Neuronal stem cell (in vitro differentiated cells): ENCODE measurements at regions not wholly inside any gene's neighbourhood (a gene's known extent, or its start where the extent isn't known, plus 50 kb on each side); places are given as distances from the start of the nearest gene placed in this dataset.

Experiments
- DNase-seq: peaks from one replicate; pipeline ENCODE4 v3.0.0-alpha.2; 2013; ENCODE audit warnings: low spot score
- H2AFZ ChIP-seq: one replicate; pipeline ENCODE4 v1.6.1; 2013; ENCODE audit warnings: mild to moderate bottlenecking, low read length, inconsistent platforms
- H2AK5ac ChIP-seq: 2 replicates; pipeline ENCODE4 v1.6.1; 2013; ENCODE audit warnings: low read depth, mild to moderate bottlenecking, inconsistent platforms, low read length, moderate library complexity, mixed read lengths
- H2BK120ac ChIP-seq: 2 replicates; pipeline ENCODE4 v1.6.1; 2013; ENCODE audit warnings: low read depth, mild to moderate bottlenecking, inconsistent platforms, low read length, moderate library complexity, mixed read lengths
- H2BK12ac ChIP-seq: one replicate; pipeline ENCODE4 v1.6.1; 2013; ENCODE audit warnings: low read length, inconsistent platforms
- H2BK15ac ChIP-seq: 2 replicates; pipeline ENCODE4 v1.6.1; 2013; ENCODE audit warnings: mild to moderate bottlenecking, low read length, inconsistent platforms, mixed read lengths
- H2BK5ac ChIP-seq: one replicate; pipeline ENCODE4 v1.6.1; 2013; ENCODE audit warnings: inconsistent platforms, mild to moderate bottlenecking, low read length, moderate library complexity
- H3K14ac ChIP-seq: one replicate; pipeline ENCODE4 v1.6.1; 2013; ENCODE audit warnings: low read length, inconsistent platforms
- H3K18ac ChIP-seq: 2 replicates; pipeline ENCODE4 v1.6.1; 2013; ENCODE audit warnings: low read length, inconsistent platforms
- H3K23ac ChIP-seq: 2 replicates; pipeline ENCODE4 v1.6.1; 2013; ENCODE audit warnings: low read depth, mild to moderate bottlenecking, mixed read lengths, low read length, inconsistent platforms; ENCODE audit not compliant: poor library complexity
- H3K27ac ChIP-seq: replicated peaks from 3 replicates; pipeline ENCODE4 v1.5.1; 2013; ENCODE audit warnings: low read length, inconsistent platforms
- H3K27me3 ChIP-seq, 3 experiments: 2 replicates each; pipeline ENCODE4 v1.6.1; 2013; ENCODE audit warnings: low read length in 3 of 3, mild to moderate bottlenecking in 2 of 3, inconsistent platforms in 1 of 3, low read depth in 1 of 3, mixed read lengths in 1 of 3, moderate library complexity in 1 of 3; ENCODE audit not compliant: control insufficient read depth in 3 of 3, insufficient read depth in 3 of 3
- H3K36me3 ChIP-seq, 2 donors: replicated peaks in 1 of 2; 2 replicates each; pipeline ENCODE4 v1.6.1; 2013; ENCODE audit warnings: low read length in 2 of 2; ENCODE audit not compliant: control insufficient read depth in 2 of 2, insufficient read depth in 2 of 2
- H3K4ac ChIP-seq: 2 replicates; pipeline ENCODE4 v1.6.1; 2013; ENCODE audit warnings: inconsistent platforms, mild to moderate bottlenecking, low read length, moderate library complexity
- H3K4me1 ChIP-seq, 2 donors: 1 replicate in 1 of 2; 2 replicates in 1 of 2; pipeline ENCODE4 v1.6.1; 2013; ENCODE audit warnings: low read length in 2 of 2, low read depth in 1 of 2; ENCODE audit not compliant: control insufficient read depth in 2 of 2, insufficient read depth in 1 of 2
- H3K4me2 ChIP-seq: one replicate; pipeline ENCODE4 v1.6.1; 2013; ENCODE audit warnings: mild to moderate bottlenecking, low read length, inconsistent platforms; ENCODE audit not compliant: insufficient read depth, poor library complexity, severe bottlenecking
- H3K4me3 ChIP-seq, 2 donors: 2 replicates each; pipeline ENCODE4 v1.5.1; 2013; ENCODE audit warnings: low read length in 2 of 2, mild to moderate bottlenecking in 2 of 2, inconsistent platforms in 1 of 2, moderate library complexity in 1 of 2
- H3K79me1 ChIP-seq: one replicate; pipeline ENCODE4 v1.6.1; 2013; ENCODE audit warnings: low read depth, mild to moderate bottlenecking, inconsistent platforms, low read length, moderate library complexity
- H3K9ac ChIP-seq: one replicate; pipeline ENCODE4 v1.6.1; 2013; ENCODE audit warnings: mild to moderate bottlenecking, low read depth, low read length, inconsistent platforms; ENCODE audit not compliant: poor library complexity
- H3K9me3 ChIP-seq, 2 donors: replicated peaks in 1 of 2; 2 replicates each; pipeline versions ENCODE3 to v1.6.1; 2013; ENCODE audit warnings: low read length in 2 of 2, mild to moderate bottlenecking in 2 of 2, inconsistent platforms in 1 of 2, low read depth in 1 of 2, mixed read lengths in 1 of 2, moderate library complexity in 1 of 2; ENCODE audit not compliant: control insufficient read depth in 2 of 2, insufficient read depth in 1 of 2
- H4K8ac ChIP-seq: one replicate; pipeline ENCODE4 v1.6.1; 2013; ENCODE audit warnings: low read depth, mild to moderate bottlenecking, inconsistent platforms, low read length, moderate library complexity
- H4K91ac ChIP-seq: one replicate; pipeline ENCODE4 v1.6.1; 2013; ENCODE audit warnings: low read length, low read depth, mild to moderate bottlenecking, inconsistent platforms; ENCODE audit not compliant: poor library complexity
- WGBS, 2 donors: extraction: QIAGEN DNeasy Blood & Tissue Kit; methylation state at CpG; one replicate each; pipeline ENCODE4 v1.1.7; 2013; ENCODE audit warnings: missing lambda C conversion rate in 2 of 2, mixed read lengths in 1 of 2; ENCODE audit not compliant: insufficient read length in 2 of 2, insufficient replicate concordance in 1 of 2; ENCODE audit errors: extremely low coverage in 2 of 2; 5-methylcytosine and 5-hydroxymethylcytosine counted together

GRCh38 chr5:12848709-12849108, 944.5 kb upstream of the CTNND2 start:
- no peak overlapping the region for H3K14ac ChIP-seq
- H3K79me1 ChIP-seq = no peaks in the 10 kb centered on the region
- no peaks in the 10 kb centered on the region for H3K36me3 ChIP-seq
- H3K4me3 ChIP-seq = no peak overlapping the region
- no peak overlapping the region for H2BK15ac ChIP-seq
- no peak overlapping the region for H3K9ac ChIP-seq
- no peak overlapping the region for H2AFZ ChIP-seq
- no peaks in the 10 kb centered on the region for H3K4me1 ChIP-seq
- H3K27me3 ChIP-seq = no peaks in the 10 kb centered on the region
- no peak for DNase-seq
- no peak overlapping the region for H4K8ac ChIP-seq
- H3K27ac ChIP-seq = no peak overlapping the region
- no peak overlapping the region for H4K91ac ChIP-seq
- no peak overlapping the region for H2BK120ac ChIP-seq
- H3K18ac ChIP-seq = no peak overlapping the region
- no peak overlapping the region for H3K23ac ChIP-seq
- H3K4ac ChIP-seq = no peak overlapping the region
- no peak overlapping the region for H2AK5ac ChIP-seq
- no peaks in the 10 kb centered on the region for H3K9me3 ChIP-seq
- H2BK5ac ChIP-seq = no peak overlapping the region
- no CpG with 5 or more reads among the region's 1 CpG for WGBS, 2 donors
- no peak overlapping the region for H3K4me2 ChIP-seq
- no peak overlapping the region for H2BK12ac ChIP-seq

DNA sequence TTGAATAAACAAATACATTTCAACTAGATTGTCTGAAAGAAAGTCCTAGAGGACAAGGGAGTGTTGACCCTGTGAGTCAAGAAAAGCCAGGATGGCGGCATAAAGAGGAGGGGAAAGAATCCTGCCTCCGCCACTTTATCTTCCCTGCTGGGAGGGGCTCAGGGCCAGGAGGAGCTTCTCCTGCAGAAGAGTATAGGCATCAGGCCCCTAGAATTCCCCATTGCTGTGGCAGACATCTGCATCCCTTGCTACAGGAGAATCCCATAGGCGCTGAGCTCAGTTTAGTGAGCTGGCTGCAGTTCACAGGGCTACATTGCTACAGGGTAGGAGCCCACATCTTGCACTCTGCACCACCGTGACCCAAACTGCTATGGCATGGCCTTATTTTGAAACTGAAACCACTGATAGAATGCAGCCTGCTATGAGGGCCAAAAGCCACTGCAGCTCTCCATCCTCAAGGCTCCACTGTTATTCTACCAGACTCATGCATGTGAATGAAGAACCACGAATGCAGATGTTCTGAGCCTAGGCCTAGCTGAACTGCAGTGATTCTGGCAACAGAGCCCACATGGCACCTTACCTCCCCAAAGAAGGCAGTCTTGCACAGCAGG, 941.4 kb upstream of the CTNND2 start:
- no peak overlapping the region for H2BK12ac ChIP-seq
- WGBS, 2 donors = no CpG with 5 or more reads among the region's 5 CpGs
- H3K4me2 ChIP-seq = no peak overlapping the region
- no peak overlapping the region for H2AK5ac ChIP-seq
- H3K14ac ChIP-seq = no peak overlapping the region
- no peaks in the 10 kb centered on the region for H3K9me3 ChIP-seq
- H3K4ac ChIP-seq = no peak overlapping the region
- no peak overlapping the region for H3K9ac ChIP-seq
- no peaks in the 10 kb centered on the region for H3K79me1 ChIP-seq
- H3K27ac ChIP-seq = no peak overlapping the region
- no peak overlapping the region for H3K23ac ChIP-seq
- no peak overlapping the region for H3K4me3 ChIP-seq
- DNase-seq = no peak
- H3K27me3 ChIP-seq = no peaks in the 10 kb centered on the region
- peak overlapping the region; percentile 33 for H2AFZ ChIP-seq
- H3K18ac ChIP-seq = no peak overlapping the region
- no peak overlapping the region for H2BK120ac ChIP-seq
- no peaks in the 10 kb centered on the region for H3K36me3 ChIP-seq
- H2BK15ac ChIP-seq = no peak overlapping the region
- no peaks in the 10 kb centered on the region for H3K4me1 ChIP-seq
- no peak overlapping the region for H4K8ac ChIP-seq
- no peak overlapping the region for H4K91ac ChIP-seq
- no peak overlapping the region for H2BK5ac ChIP-seq

- Histone ChIP-seq H3K36me3 (no peaks in the 10 kb centered on the region), H3K23ac (no peak overlapping the region), H3K4me1 (no peaks in the 10 kb centered on the region), H3K18ac (no peak overlapping the region), H3K4ac (no peak overlapping the region), H4K8ac (no peak overlapping the region), H3K79me1 (no peaks in the 10 kb centered on the region), H2BK15ac (no peak overlapping the region), H3K9ac (no peak overlapping the region), H3K9me3 (no peaks in the 10 kb centered on the region), H3K14ac (no peak overlapping the region), H2AK5ac (no peak overlapping the region), H2BK5ac (no peak overlapping the region), H3K4me2 (no peak overlapping the region), H3K27ac (no peak overlapping the region), H3K27me3 (no peaks in the 10 kb centered on the region), H4K91ac (no peak overlapping the region), H2BK120ac (no peak overlapping the region), H2AFZ (no peak overlapping the region), H3K4me3 (no peak overlapping the region), H2BK12ac (no peak overlapping the region)
- WGBS, 2 donors = no CpG with 5 or more reads among the region's 4 CpGs
- no peak for DNase-seq
Measured at GRCh38 chr5:12840972-12841371, 936.7 kb upstream of the CTNND2 start.

DNA sequence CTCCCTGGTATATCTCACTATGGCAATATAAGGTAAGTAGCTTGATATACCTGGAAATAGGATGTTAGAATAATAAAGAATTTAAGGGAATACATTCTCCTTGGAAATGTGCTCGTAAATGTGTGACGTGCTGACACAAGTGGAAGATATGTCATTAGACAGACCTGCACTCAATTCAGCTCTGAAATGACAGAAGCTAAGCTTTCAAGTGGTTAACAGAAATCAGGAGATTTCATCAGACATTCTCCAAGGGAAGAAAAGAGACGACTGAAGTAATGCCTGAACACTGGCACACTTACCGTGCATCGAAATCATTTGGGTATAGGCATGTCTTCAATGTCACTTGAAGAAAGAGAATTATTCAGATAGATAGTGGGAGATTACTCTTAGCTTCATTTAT, 933.3 kb upstream of the CTNND2 start:
- H3K27me3 ChIP-seq = no peaks in the 10 kb centered on the region
- no peak overlapping the region for H2AK5ac ChIP-seq
- no peak overlapping the region for H3K9ac ChIP-seq
- no peak overlapping the region for H2AFZ ChIP-seq
- H3K27ac ChIP-seq = no peak overlapping the region
- no peaks in the 10 kb centered on the region for H3K79me1 ChIP-seq
- H2BK120ac ChIP-seq = no peak overlapping the region
- no peaks in the 10 kb centered on the region for H3K36me3 ChIP-seq
- H2BK12ac ChIP-seq = no peak overlapping the region
- H2BK5ac ChIP-seq = no peak overlapping the region
- H3K14ac ChIP-seq = no peak overlapping the region
- no peak overlapping the region for H4K8ac ChIP-seq
- DNase-seq = no peak
- H3K4me2 ChIP-seq = no peak overlapping the region
- H3K23ac ChIP-seq = no peak overlapping the region
- H3K18ac ChIP-seq = no peak overlapping the region
- no peaks in the 10 kb centered on the region for H3K9me3 ChIP-seq
- no peaks in the 10 kb centered on the region for H3K4me1 ChIP-seq
- no peak overlapping the region for H4K91ac ChIP-seq
- no peak overlapping the region for H2BK15ac ChIP-seq
- H3K4me3 ChIP-seq = no peak overlapping the region
- WGBS, 2 donors = no CpG with 5 or more reads among the region's 5 CpGs
- no peak overlapping the region for H3K4ac ChIP-seq
